Fibroblast of mammary gland (primary cell): ENCODE measurements at regions not wholly inside any gene's neighbourhood (a gene's known extent, or its start where the extent isn't known, plus 50 kb on each side); places are given as distances from the start of the nearest gene placed in this dataset.

Experiments used
- DNase-seq: peaks from one replicate; pipeline ENCODE4 v3.0.0-alpha.2; 2010; ENCODE audit warnings: low read depth
- H3K4me3 ChIP-seq: 2 replicates; pipeline ENCODE4 v1.5.1; 2011; ENCODE audit warnings: low read depth, mild to moderate bottlenecking, low read length, moderate library complexity; ENCODE audit not compliant: control insufficient read depth
- TF ChIP-seq, protein P1 (sequence below): conservative IDR thresholded peaks from 2 replicates; pipeline ENCODE4 v1.5.1; 2011; ENCODE audit warnings: low read depth, low read length, inconsistent platforms; ENCODE audit not compliant: control insufficient read depth, insufficient read depth

DNA sequence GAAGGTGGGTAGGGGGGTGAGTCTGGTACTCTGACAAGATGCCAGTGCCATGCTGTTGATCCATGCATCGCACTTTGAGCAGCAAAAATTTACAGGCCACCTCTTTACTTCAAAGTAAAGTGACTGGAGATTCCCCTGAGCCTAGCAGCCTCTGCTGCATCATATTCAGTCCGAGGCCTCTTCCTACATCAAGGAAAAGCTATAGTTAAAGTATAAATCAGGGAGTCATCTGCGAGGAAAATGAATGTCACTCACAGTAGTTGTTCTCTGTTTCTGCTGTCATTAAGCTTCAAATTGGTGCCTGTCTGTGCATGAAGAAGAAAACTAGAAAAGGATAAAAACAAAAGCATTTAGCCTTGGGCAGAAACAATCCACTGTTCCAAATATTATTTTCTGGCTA is 706.2 kb downstream of the TBL1XR1 start:
- H3K4me3 ChIP-seq: no peak overlapping the region
- TF ChIP-seq, protein P1, sequence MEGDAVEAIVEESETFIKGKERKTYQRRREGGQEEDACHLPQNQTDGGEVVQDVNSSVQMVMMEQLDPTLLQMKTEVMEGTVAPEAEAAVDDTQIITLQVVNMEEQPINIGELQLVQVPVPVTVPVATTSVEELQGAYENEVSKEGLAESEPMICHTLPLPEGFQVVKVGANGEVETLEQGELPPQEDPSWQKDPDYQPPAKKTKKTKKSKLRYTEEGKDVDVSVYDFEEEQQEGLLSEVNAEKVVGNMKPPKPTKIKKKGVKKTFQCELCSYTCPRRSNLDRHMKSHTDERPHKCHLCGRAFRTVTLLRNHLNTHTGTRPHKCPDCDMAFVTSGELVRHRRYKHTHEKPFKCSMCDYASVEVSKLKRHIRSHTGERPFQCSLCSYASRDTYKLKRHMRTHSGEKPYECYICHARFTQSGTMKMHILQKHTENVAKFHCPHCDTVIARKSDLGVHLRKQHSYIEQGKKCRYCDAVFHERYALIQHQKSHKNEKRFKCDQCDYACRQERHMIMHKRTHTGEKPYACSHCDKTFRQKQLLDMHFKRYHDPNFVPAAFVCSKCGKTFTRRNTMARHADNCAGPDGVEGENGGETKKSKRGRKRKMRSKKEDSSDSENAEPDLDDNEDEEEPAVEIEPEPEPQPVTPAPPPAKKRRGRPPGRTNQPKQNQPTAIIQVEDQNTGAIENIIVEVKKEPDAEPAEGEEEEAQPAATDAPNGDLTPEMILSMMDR: no peak
- no peak for DNase-seq

DNA sequence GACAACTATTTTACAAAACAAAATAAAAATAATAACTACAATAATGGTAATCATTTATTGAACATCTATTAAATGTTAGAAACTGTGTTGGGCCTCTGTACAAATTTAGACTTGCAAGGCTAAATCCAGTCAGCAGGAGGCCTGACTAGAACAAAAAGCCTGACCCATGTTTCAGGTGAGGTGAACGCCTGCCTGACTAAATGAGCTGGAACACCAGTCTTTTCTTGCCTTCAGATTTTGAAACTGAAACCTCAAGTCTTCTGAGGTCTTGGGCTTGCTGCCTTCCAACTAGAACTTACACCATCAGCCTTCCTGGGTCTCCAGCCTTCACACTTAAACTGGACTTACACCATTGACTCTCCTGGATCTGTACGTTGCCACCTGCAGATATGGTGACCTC is 706.9 kb downstream of the TBL1XR1 start:
- TF ChIP-seq, protein P1: no peak
- DNase-seq: no peak
- no peak overlapping the region for H3K4me3 ChIP-seq

DNA sequence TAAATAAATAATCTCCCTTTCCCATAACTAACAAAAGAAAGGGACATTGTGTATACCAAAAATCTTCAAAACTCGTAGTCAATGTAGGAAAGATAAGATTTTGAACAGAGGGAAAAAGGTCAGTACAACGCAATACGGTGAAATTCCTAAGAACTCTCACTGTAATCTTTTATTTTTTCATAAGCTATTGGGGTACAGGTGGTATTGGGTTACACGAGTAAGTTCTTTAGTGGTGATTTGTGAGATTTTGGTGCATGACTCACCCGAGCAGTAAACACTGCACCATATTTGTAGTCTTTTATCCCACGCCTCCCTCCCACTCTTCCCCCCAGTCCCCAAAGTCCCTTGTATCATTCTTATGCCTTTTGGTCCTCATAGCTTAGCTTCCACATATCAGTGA is 718.0 kb downstream of the TBL1XR1 start:
- H3K4me3 ChIP-seq: no peak overlapping the region
- TF ChIP-seq, protein P1: no peak
- DNase-seq: no peak

- no peak for DNase-seq
- TF ChIP-seq, protein P1: no peak
- H3K4me3 ChIP-seq: no peak overlapping the region
Measured at GRCh38 chr3:176469694-176470205, 727.5 kb downstream of the TBL1XR1 start.

- DNase-seq: no peak
- TF ChIP-seq, protein P1: no peak
Measured at GRCh38 chr3:176463610-176464009, 733.7 kb downstream of the TBL1XR1 start.

GRCh38 chr3:176447369-176447768 is 749.9 kb downstream of the TBL1XR1 start:
- no peak overlapping the region for H3K4me3 ChIP-seq
- no peak for DNase-seq
- TF ChIP-seq, protein P1: no peak

More at GRCh38 chr3:176463610-176464009, 733.7 kb downstream of the TBL1XR1 start:
- no peak overlapping the region for H3K4me3 ChIP-seq

GRCh38 chr3:176442326-176442725 is 755.0 kb downstream of the TBL1XR1 start:
- TF ChIP-seq, protein P1: no peak
- DNase-seq: no peak
- no peak overlapping the region for H3K4me3 ChIP-seq
